Activated CD4-positive, alpha-beta memory T cell treated with anti-CD3 and anti-CD28 coated beads for 36 hours (primary cell): ENCODE measurements at regions not wholly inside any gene's neighbourhood (a gene's known extent, or its start where the extent isn't known, plus 50 kb on each side); places are given as distances from the start of the nearest gene placed in this dataset.

ENCODE experiments used
- CTCF ChIA-PET: fragments of 350-600 bp; sonication (Branson Sonifier 250); formaldehyde crosslinking; loops from one replicate; lab custom pipeline; 2021; ENCODE audit warnings: antibody characterized with exemption, inconsistent platforms; lab: Charles Lee
- POLR2A ChIA-PET: fragments of 350-600 bp; sonication (Branson Sonifier 250); formaldehyde crosslinking; loops from one replicate; lab custom pipeline; 2021; ENCODE audit warnings: antibody characterized with exemption; lab: Charles Lee
- DNase-seq: peaks from one replicate; pipeline ENCODE4 v3.0.0-alpha.2; 2020
- H3K27ac Mint-ChIP-seq: one replicate; pipeline ENCODE4 v1.8.0; 2021; ENCODE audit warnings: mixed read lengths
- H3K27me3 Mint-ChIP-seq: one replicate; pipeline ENCODE4 v1.8.0; 2021; ENCODE audit warnings: mixed read lengths
- H3K36me3 Mint-ChIP-seq: one replicate; pipeline ENCODE4 v1.8.0; 2021; ENCODE audit warnings: mixed read lengths
- H3K4me1 Mint-ChIP-seq: one replicate; pipeline ENCODE4 v1.8.0; 2021; ENCODE audit warnings: low read depth, mixed read lengths
- H3K4me3 Mint-ChIP-seq: one replicate; pipeline ENCODE4 v1.8.0; 2021; ENCODE audit warnings: mild to moderate bottlenecking, mixed read lengths
- H3K9me3 Mint-ChIP-seq: one replicate; pipeline ENCODE4 v1.8.0; 2021; ENCODE audit warnings: mixed read lengths
- intact Hi-C: fragments of 100-400 bp; cut with micrococcal nuclease; formaldehyde crosslinking; loops from one replicate; pipeline ENCODE4 v1.15.1; 2023

DNA sequence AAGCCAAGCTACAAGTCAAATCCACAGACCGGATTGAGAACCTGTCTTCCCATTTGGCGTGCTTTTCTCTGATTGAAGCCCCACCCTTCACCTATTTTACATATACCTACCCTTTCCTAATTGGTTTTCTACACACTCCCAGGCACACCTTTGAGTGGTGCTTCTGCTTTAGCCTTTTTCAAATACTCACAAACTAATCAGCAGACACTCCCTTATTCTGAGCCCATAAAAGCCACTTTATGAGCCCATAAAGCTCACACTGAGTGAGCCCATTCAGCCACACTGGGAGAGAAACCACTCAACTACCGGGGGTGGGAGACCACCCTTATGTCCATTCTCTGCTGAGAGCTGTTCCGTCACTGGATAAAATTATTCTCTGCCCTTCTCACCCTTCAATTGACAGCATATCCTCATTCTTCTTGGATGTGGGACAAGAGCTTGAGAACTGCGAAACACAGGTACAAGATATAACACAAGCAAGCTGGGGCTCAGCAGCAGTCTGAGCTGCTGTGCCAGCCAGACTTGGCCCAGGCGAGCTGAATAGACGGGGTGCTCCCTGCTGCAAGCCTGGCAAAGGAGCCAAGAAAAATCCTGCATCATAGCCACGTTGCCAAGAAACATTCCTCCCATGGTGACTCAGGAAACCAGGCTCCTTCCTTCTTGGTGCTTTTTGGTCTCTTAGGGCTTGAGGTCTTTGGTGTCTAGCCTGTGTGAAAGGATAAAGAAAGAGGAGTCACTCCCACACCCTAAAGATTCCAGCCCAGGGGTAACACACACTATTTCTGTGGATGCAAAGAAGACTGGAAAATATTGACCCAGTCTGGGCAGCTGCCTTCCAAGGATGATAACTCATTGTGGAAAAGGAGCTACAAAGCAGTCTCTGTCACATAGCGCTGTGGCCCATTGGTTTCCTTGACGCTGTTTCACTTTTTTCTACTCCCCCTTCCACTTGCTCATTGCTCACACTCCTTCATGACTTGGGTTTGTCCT lies 609.7 kb downstream of the MCTP2 start:
- H3K9me3 Mint-ChIP-seq: peaks cover 3% of the 10 kb centered on the region
- POLR2A ChIA-PET: no interaction called here
- CTCF ChIA-PET: no interaction called here
- no peak overlapping the region for H3K4me3 Mint-ChIP-seq
- no peak for DNase-seq
- H3K27me3 Mint-ChIP-seq: peaks cover 23% of the 10 kb centered on the region
- intact Hi-C loops: no loop called here
- H3K4me1 Mint-ChIP-seq: no peaks in the 10 kb centered on the region
- no peaks in the 10 kb centered on the region for H3K36me3 Mint-ChIP-seq
- H3K27ac Mint-ChIP-seq: no peak overlapping the region

DNA sequence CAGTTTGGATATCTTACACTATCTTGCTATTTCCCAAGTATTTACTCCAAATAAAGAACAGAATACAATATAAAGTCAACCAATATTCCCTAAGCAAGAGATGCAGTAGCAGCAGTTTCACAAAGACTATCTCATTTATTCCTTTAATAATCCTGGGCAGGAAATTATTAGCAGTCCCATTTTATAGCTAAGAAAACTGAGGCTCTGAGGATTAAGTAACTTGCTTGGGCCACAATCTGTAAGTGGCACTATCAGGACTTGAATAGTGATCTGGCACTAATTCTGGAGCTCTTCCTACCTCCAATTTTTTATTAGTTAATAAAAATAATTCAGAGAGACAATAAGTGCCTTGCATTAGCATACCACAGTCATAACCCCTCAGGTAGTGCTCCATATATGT lies 611.7 kb downstream of the MCTP2 start:
- intact Hi-C loops: no loop called here
- Mint-ChIP-seq H3K36me3 (no peaks in the 10 kb centered on the region), H3K9me3 (peaks cover 7% of the 10 kb centered on the region), H3K4me3 (no peak overlapping the region), H3K4me1 (no peaks in the 10 kb centered on the region), H3K27me3 (peaks cover 28% of the 10 kb centered on the region), H3K27ac (no peak overlapping the region)
- ChIA-PET CTCF (interaction anchor here (0.6 kb wide), 1 partner anchor 1258 kb away, joined by 7 read pairs; no protein-coding TSS in a partner anchor), POLR2A (no interaction called here)
- DNase-seq: no peak

DNA sequence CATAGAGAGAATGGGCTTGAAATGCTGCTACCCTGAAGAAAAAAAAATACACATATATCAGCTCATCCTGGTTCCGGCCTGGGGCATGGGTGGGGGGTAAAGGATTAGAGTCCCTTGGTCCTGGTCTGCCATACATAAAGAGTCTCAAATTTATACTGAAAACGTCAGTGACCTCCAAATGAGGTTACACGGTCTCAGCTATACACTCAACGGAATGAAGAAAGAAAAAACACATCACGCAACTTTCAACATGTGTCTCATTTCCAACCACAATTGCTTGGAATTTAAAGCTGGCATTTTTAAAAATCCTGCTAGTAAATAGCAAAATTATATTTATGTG lies 612.8 kb downstream of the MCTP2 start:
- H3K9me3 Mint-ChIP-seq: peaks cover 7% of the 10 kb centered on the region

DNA sequence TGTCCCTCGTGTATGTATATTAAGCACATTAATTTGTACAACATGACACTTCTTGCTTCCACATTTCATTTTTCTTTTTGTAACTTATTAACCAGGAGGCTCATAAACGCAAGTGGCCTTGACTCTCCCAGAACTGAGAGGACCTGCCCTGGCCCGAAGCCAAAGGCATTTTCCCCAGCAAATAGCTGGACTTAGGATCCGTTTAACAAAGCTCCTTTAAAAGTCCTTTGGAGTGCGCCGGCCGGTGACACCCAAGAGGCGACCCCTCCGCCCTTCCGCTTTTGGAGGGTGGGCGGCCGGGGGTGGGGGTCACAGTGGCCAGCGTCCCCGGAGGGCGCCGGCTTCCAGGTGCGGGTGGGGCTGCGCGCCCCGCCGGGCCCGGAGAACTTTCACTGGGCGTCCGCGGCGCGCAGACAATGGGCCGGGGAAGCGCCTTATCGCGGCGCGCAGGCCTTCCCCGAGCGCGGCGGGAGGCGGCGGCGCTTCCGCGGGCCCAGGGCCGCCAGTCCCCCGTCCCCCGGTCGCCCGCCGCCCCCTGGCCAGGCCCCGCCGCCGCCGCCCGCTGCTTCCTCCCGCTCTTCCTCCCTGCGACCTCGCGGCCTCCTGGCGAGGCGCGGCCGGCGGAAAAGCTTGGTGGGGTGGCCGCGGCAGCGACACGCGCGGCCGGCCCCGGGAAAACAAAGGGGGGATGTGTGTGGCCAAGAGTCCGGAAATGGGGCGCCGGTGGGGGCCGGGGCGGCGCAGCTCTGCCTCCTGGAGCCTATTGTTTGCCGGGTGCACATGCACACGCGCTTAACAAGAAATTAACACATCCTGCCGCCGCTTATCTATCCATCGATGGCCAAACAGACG lies 613.4 kb downstream of the MCTP2 start:
- no peak for DNase-seq
- Mint-ChIP-seq H3K4me1 (no peaks in the 10 kb centered on the region), H3K36me3 (no peaks in the 10 kb centered on the region), H3K9me3 (peaks cover 7% of the 10 kb centered on the region), H3K27me3 (peaks cover 28% of the 10 kb centered on the region), H3K27ac (no peak overlapping the region), H3K4me3 (no peak overlapping the region)
- ChIA-PET POLR2A (no interaction called here), CTCF (no interaction called here)
- intact Hi-C loops: no loop called here

More for the DNA sequence above, 612.8 kb downstream of the MCTP2 start:
- Mint-ChIP-seq H3K36me3 (no peaks in the 10 kb centered on the region), H3K4me1 (no peaks in the 10 kb centered on the region), H3K27me3 (peaks cover 28% of the 10 kb centered on the region), H3K4me3 (no peak overlapping the region), H3K27ac (no peak overlapping the region)
- intact Hi-C loops: no loop called here
- DNase-seq: no peak
- ChIA-PET POLR2A (no interaction called here), CTCF (no interaction called here)

DNA sequence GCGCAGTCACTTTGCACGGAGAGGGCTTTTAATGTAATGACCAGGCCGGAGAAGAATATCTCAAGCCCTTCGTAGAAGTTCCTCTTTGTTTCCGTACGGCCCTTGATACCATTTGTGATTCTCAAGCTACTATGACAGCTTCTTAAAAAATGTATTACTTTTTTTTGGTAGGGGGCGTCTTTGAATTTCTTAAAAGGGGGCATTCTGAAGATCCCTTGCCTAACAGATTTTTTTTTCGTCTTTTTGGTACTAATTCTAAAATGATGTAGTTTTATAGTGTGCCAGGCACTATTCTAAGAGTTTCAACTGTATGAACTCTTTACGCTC lies 614.0 kb downstream of the MCTP2 start:
- intact Hi-C loops: no loop called here
- CTCF ChIA-PET: no interaction called here

DNA sequence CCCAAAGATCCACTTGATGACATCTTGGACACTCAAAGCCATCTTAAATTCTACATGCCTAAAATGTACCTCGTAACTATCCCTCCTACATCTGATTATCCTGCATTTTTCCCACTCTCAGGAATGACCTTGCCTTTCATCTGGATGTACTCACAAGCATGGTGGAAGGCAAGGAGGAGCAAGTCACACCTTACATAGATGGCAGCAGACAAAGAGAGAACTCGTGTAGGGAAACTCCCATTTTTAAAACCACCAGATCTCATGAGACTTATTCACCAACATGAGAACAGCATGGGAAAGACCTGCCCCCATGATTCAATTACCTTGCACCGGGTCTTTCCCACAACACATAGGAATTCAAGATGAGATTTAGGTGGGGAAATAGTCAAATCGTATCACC lies 616.0 kb downstream of the MCTP2 start:
- H3K27me3 Mint-ChIP-seq: peaks cover 21% of the 10 kb centered on the region
- no peaks in the 10 kb centered on the region for H3K4me1 Mint-ChIP-seq
- H3K9me3 Mint-ChIP-seq: peaks cover 3% of the 10 kb centered on the region
- ChIA-PET CTCF (no interaction called here), POLR2A (no interaction called here)
- no peak overlapping the region for H3K4me3 Mint-ChIP-seq
- H3K27ac Mint-ChIP-seq: no peak overlapping the region
- intact Hi-C loops: no loop called here
- DNase-seq: no peak
- H3K36me3 Mint-ChIP-seq: no peaks in the 10 kb centered on the region

More for the DNA sequence above, 614.0 kb downstream of the MCTP2 start:
- no peaks in the 10 kb centered on the region for H3K36me3 Mint-ChIP-seq
- H3K4me1 Mint-ChIP-seq: no peaks in the 10 kb centered on the region
- POLR2A ChIA-PET: no interaction called here
- DNase-seq: no peak
- no peak overlapping the region for H3K27ac Mint-ChIP-seq
- H3K9me3 Mint-ChIP-seq: peaks cover 7% of the 10 kb centered on the region
- H3K27me3 Mint-ChIP-seq: peaks cover 28% of the 10 kb centered on the region
- no peak overlapping the region for H3K4me3 Mint-ChIP-seq

DNA sequence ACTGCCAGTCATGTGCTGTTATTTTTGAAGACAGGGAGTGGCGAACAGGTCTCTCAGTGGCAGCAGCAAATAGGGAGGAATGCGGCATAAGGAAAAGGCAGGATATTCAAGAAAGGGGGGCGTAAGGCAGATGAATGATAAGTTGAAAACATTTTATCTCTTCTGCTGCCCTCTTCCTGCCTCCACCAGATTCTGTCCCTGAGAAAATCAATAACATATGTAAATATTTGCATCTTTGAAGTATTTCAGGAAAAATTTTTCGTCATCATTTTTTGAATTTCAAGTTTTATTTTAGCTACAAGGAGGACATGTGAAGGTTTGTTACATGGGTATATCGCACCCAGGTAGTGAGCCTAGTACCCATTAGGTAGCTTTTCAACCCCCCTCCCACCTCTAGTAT lies 616.7 kb downstream of the MCTP2 start:
- no peak overlapping the region for H3K4me3 Mint-ChIP-seq
- no peaks in the 10 kb centered on the region for H3K4me1 Mint-ChIP-seq
- H3K9me3 Mint-ChIP-seq: peaks cover 3% of the 10 kb centered on the region
- DNase-seq: no peak
- no peaks in the 10 kb centered on the region for H3K36me3 Mint-ChIP-seq
- intact Hi-C loops: no loop called here
- H3K27ac Mint-ChIP-seq: no peak overlapping the region
- POLR2A ChIA-PET: no interaction called here
- peaks cover 21% of the 10 kb centered on the region for H3K27me3 Mint-ChIP-seq
- CTCF ChIA-PET: no interaction called here

DNA sequence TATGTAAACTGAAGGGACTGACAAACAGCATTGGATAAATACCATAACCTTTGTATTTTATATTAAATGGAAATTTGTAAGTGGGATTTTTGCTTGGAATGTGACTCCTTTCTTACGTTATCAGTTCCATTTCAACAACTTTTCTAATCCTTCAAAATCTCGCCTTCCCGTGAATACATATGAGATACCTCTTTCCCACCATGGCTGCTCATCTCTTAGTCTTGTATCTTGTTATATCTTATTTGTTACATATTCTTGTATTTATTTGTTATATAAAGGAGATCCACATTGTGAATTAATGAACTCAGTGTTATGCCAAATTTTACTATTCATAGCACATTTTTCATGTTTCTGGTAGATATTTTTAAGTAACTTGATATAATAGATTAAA lies 623.7 kb downstream of the MCTP2 start:
- Mint-ChIP-seq H3K36me3 (no peaks in the 10 kb centered on the region), H3K27ac (no peak overlapping the region), H3K9me3 (no peaks in the 10 kb centered on the region), H3K4me1 (no peaks in the 10 kb centered on the region), H3K4me3 (no peak overlapping the region), H3K27me3 (no peaks in the 10 kb centered on the region)
- no peak for DNase-seq
- ChIA-PET POLR2A (no interaction called here), CTCF (no interaction called here)
- intact Hi-C loops: no loop called here

DNA sequence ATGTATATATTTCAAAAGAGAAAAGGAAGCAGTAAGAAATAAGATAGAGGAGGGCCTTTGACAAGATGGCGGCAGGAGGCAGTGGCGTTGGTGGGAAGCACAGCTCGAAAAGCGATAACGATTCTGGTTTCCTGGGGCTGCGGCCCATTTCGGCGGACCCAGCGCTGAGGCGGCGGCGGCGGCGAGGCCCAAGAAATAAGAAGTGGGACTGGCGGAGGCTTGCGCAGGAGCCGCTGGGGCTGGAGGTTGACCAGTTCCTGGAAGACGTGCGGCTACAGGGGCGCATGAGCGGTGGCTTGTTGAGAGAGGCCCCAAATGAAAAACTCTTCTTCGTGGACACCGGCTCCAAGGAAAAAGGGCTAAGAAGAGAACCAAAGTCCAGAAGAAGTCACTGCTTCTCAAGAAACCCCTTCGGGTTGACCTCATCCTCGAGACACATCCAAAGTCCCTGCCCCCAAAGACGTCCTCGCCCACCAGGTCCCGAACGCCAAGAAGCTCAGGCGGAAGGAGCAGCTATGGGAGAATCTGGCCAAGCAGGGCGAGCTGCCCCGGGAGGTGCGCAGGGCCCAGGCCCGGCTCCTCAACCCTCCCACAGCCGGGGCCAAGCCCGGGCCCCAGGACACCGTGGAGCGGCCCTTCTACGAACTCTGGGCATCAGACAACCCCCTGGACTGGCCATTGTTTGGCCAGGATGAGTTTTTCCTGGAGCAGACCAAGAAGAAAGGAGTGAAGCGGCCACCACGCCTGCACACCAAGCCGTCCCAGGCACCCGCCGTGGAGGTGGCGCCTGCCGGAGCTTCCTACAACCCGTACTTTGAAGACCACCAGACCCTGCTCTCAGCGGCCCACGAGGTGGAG lies 624.3 kb downstream of the MCTP2 start:
- Mint-ChIP-seq H3K4me3 (no peak overlapping the region), H3K36me3 (no peaks in the 10 kb centered on the region), H3K4me1 (no peaks in the 10 kb centered on the region), H3K27me3 (no peaks in the 10 kb centered on the region), H3K9me3 (no peaks in the 10 kb centered on the region), H3K27ac (no peak overlapping the region)
- no peak for DNase-seq
- POLR2A ChIA-PET: no interaction called here
- intact Hi-C loops: no loop called here
- CTCF ChIA-PET: no interaction called here

DNA sequence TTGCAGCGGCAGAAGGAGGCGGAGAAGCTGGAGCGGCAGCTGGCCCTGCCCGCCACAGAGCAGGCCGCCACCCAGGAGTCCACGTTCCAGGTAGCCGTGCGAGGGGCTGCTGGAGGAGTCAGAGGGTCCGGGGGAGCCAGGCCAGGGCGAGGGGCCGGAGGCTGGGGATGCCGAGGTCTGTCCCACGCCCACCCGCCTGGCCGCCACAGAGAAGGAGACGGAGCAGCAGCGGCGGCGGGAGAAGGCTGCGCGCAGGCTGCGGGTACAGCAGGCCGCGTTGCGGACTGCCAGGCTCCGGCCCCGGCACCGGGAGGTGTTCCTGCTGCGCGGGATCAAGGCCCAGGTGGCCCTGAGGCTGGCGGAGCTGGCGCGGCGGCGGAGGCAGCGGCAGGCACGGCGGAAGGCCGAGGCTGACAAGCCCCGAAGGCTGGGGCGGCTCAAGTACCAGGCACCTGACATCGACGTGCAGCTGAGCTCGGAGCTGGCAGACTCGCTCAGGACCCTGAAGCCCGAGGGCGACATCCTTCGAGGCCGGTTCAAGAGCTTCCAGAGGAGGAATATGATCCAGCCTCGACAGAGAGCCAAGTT lies 625.0 kb downstream of the MCTP2 start:
- Mint-ChIP-seq H3K9me3 (no peaks in the 10 kb centered on the region), H3K36me3 (no peaks in the 10 kb centered on the region), H3K4me3 (no peak overlapping the region), H3K4me1 (no peaks in the 10 kb centered on the region), H3K27me3 (no peaks in the 10 kb centered on the region), H3K27ac (no peak overlapping the region)
- ChIA-PET CTCF (no interaction called here), POLR2A (no interaction called here)
- intact Hi-C loops: no loop called here
- no peak for DNase-seq

DNA sequence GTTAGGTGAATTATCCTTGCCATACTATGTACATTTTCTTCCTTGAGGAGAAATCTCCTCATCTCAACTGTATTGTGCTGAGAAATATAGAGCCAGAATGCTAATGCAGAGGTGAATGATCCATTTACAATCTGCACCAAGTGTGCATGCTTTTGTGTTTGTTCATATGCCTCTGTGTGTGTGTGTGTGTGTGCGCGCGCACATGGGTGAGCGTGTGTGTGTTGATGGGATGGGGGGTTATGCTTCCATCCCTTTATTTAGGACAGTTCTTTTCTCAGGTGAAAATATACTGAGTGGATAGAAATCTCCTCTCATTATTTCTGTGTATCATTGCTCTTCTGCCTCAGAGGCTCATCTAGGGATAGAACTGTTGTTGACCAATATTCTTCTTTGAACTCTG lies 626.1 kb downstream of the MCTP2 start:
- POLR2A ChIA-PET: no interaction called here
- intact Hi-C loops: no loop called here
- H3K27me3 Mint-ChIP-seq: no peaks in the 10 kb centered on the region
- no peak overlapping the region for H3K4me3 Mint-ChIP-seq
- no peaks in the 10 kb centered on the region for H3K36me3 Mint-ChIP-seq
- no peak for DNase-seq
- no peaks in the 10 kb centered on the region for H3K4me1 Mint-ChIP-seq
- CTCF ChIA-PET: no interaction called here
- H3K9me3 Mint-ChIP-seq: no peaks in the 10 kb centered on the region
- no peak overlapping the region for H3K27ac Mint-ChIP-seq

DNA sequence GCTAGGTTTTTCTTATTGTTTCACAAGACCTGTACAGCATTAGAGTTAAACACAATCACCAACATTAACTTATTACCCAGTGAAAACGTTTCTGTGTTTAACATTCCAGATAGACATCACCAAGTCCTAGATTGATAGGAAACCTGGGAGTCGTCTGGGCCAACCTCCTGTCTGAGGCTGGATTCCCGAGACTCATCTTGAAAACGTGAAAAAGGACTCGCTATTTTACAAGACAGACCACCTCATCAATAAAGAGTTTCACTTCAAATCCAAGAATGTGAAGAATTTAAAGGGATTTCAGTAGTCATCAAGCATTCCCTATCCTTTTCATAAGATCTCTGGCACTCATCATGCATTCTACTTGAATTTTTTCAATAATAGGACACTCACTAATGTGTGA lies 626.6 kb downstream of the MCTP2 start:
- Mint-ChIP-seq H3K4me3 (no peak overlapping the region), H3K36me3 (no peaks in the 10 kb centered on the region), H3K27me3 (no peaks in the 10 kb centered on the region), H3K4me1 (no peaks in the 10 kb centered on the region), H3K9me3 (no peaks in the 10 kb centered on the region), H3K27ac (no peak overlapping the region)
- CTCF ChIA-PET: no interaction called here
- intact Hi-C loops: no loop called here
- no peak for DNase-seq
- POLR2A ChIA-PET: no interaction called here
